Suppressor macrophage treated with lipopolysaccharide for 4 hours (primary cell): ENCODE measurements at regions not wholly inside any gene's neighbourhood (a gene's known extent, or its start where the extent isn't known, plus 50 kb on each side); places are given as distances from the start of the nearest gene placed in this dataset.

ENCODE experiments used
- DNase-seq: peaks from one replicate; pipeline ENCODE4 v3.0.0-alpha.2; 2020

DNA sequence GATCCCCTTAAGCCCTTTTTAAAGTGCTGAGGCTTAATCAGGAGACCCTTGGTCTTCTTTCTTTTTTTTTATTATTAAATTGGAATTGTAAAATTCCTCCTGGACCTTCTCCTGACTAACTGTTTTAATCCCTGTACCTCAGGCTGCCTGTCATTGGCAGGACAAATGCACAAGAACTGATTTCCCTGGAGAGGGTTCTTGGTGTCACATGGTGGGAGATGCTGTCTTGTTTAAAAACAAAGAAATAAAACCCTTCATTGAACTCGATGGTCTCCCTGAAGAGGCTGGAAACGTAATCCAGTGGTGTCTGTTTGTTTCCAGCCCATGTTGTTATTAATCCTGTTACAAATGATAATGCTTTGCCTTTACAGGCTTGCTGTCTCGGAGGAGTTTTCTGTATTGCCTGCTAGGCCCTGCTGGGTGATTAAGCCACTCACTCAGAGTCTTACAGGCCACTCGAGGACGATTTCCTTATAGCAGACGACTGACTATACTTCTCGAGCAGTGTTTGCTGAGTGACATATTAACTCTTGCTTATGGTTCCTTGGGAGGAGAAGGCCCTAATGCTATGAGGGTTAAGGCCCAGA is 100.5 kb upstream of the MGAT5 start:
- DNase-seq = no peak

DNA sequence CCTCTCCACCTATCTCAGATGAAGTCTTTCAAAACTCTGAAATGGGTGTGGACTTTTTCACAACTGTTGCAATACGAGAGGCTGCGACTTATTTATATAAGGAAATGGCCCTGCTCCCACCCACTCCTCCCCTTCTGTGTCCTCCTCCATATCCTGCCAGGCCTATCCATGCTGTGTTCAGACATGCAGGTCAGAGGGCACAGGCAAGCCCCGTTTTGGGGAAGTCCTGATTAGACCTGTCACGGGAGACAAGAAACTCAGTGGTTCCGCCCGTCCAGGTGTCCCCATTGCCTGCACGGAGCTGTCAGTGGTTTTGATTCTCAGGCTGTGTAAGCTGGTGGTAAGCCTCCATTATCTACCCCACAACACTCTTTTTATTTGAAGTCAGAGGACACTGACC is 99.6 kb upstream of the MGAT5 start:
- peak; percentile 46 for DNase-seq

DNA sequence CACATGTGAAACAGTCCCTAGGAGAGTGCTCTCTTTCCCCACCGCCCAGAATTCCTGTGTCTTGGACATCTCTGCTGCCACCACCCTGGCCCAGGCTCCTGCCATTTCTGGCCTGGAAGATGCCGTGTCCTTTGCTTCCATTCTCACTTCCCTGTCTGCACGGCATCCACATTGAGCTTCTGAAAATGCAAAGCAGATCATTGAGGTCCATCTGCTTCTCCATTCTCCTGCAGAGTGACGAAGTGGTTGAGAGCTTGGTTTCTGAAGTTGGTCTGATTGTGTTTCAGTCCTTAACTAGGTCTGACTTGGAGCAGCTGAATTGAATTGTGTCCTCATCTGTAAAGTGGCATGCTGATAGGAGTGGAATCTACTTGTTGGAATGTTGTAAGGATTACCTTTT is 98.7 kb upstream of the MGAT5 start:
- peak; percentile 65 for DNase-seq

DNA sequence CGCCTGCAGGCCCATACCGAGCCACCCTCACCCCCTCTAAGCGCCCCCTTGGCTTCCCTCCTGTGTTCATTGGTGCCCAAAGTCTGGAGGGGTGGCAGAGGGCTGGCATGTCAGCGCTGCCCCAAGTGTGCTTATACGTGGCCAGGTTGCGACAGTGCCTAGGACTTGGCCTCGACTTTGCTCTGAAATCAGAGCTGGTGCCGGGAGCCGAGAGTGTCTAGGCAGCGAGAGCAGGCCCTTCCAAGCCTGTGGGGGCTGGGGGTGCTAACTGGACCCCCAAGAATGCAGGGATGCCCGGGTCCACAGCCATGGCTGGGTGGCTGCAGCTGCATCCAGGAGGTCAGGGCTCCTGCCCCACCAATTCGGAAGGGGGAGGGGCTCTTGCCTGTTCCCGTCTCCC is 95.6 kb upstream of the MGAT5 start:
- DNase-seq = no peak

DNA sequence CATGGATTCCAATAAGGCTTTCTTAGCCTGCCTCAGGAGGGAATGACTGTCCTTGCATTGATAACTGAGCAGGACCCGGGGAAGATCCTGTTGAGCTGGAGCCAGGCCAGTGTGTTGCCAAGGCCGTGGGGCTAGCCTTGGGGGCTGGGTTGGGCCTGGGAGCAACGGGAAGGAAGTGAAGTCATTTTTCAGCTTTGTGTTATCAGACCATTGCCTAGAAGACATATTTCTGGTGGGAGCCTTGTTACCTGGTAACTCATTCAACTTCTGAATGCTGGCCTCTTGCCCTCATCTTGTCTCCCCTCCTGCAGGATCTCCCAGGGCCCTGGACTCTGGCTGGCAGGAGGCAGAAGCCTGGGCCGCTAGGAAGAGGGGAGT is 92.7 kb upstream of the MGAT5 start:
- DNase-seq = peak; percentile 31

DNA sequence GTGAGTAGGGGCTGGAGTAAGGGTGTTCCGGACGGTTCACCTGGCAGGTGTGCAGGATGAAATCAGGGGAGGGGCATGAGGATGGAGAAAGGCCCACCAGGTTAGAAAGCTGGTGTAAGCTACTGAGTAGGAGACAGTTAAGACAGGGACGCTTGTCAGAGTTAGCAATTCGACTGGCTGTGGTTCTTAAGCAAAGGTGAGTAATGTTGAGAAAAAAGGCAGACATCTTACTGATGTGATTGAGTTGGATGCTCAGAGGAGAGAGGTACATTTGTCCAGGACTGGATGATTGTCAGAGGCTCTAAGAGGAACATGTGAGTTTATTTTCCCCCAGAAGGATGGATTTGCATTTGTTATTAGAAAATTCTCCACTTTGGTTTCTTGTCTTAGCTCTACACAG is 90.5 kb upstream of the MGAT5 start:
- DNase-seq = no peak

DNA sequence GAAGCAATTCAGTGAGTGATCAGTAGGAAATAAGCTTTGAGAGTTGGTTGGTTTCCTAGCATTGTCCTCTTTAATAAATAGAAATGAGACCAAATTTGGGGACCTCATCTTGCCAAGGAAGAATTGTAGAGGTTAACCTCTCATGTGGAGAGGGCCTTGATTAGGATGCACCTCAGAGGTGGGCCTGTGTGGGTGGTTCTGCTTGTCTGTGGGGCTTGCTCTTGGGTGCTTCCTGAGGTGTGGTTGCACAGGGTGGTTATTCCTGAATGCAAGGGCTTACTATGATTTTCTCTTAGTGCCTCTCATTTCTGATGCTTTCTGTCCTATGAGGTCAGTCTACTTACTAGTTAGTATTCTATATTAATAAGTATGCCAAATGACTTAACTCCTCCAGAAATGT is 89.6 kb upstream of the MGAT5 start:
- DNase-seq = no peak

DNA sequence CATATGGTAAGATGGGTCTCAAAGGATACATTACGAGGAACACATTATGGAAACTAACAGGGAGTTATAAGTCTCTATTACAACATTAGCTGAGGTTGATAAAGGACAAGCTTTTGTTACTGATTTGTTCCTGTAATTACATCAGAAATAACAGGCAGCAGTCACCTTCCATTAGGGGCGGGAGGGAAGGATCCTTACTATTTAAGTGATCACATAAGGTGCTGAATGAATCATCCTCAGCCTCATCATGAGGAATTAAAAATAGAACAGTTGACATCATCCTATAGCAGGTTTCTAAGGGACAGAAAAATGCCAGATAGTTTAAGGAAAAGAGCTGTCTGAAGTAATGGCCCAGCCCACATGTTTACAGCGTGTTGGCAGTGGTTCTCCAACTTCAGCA is 86.9 kb upstream of the MGAT5 start:
- DNase-seq = peak; percentile 9

DNA sequence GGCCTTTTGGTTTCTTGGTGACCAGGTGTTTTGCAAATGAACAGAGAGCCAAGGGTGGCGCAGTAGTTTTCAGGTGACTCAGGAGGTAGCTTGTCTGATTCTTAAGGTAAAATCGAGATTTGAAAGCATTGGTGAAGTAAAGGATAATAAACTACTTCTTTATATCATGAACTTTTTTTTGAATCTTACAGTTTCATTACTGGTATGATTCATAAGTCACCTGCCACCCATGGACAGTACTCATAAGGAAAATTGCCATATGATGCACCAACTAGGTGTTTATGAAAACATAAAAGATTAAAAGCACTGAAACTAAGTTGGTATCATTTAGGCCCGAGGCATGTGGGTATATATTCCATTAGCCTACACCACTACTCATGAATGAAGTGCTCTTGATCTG is 84.1 kb upstream of the MGAT5 start:
- DNase-seq = no peak

DNA sequence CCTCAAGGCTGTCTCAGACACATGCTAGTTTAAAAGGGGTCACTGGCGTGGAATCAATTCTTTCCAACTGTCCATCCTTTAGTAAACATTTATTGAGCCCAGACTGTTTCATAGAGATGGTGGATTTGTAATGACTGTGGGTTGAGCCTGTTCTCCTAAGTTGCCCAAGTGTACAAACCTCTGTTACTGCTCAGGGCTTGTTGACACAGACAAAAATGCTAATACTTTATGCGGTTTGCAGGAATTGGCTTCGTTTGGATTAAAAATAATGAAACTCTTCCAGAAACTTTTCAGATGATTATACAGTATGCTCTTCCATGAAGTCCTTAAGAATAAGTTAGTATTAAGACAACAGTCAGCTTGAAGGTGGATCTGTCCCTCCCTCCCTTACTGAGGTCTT is 83.6 kb upstream of the MGAT5 start:
- no peak for DNase-seq

DNA sequence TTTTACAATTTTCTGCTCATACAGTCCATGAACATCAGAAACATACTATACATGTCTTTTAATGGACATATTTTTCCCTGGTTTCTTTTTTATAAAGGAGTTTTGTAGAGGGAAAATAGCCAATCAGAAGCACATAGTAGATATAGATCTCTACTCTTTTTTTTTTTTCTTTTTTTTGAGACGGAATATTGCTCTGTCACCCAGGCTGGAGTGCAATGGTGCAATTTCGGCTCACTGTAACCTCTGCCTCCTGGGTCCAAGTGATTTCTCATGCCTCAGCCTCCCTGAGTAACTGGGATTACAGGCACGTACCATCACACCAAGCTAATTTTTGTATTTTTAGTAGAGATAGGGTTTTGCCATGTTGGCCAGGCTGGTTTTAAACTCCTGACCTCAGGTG is 83.2 kb upstream of the MGAT5 start:
- DNase-seq = no peak

DNA sequence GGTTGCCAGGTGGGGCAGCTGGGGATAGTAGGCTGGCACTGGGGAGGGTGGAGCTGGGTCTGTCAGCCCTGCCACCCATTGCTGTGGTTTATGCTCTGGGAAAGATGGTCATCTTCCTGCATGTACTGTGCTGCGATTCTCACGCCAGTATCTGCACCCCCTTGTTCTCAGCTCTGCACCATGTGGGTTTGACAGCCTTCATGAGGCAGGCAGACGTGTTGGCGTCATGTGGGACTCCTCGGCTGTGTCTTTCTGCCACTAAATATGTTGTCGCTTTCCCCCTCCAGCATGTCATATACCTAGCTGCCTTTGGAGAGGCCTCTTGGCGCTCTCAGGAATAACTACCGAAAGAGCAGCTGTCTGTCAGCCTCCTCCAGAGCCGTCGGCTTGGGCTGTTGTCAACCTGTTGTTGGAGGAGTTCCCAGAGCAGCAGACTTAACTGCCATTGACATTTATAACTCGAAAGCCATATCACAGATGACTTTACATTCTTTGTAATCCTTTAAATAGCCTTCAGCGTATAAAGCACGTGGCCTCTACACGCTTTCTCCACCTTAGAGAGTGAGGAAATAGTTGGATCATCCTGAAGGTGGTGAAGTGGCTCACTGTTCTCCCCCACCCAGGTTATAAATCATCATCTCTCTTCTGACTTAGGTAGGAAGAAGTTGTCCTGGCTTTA is 80.4 kb upstream of the MGAT5 start:
- no peak for DNase-seq

DNA sequence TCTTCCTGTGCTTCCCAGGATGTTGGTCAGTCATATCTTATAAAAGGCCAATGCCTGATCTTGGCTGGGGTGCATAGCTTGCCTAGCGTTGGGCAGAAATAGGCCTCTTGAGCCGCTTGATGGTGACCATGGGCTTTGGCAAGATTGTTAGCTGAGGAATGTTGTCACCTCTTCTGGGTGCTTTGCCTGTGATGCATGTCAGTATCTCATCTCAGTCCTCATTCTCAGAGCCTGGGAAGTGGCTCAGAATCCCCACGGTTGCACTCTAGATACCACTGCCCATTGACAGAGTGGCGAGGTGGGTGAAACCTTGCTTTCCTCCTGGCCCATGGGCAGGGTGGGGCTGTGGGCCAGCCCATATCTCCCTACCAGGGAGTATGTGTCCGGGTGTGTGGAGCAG is 79.2 kb upstream of the MGAT5 start:
- no peak for DNase-seq

DNA sequence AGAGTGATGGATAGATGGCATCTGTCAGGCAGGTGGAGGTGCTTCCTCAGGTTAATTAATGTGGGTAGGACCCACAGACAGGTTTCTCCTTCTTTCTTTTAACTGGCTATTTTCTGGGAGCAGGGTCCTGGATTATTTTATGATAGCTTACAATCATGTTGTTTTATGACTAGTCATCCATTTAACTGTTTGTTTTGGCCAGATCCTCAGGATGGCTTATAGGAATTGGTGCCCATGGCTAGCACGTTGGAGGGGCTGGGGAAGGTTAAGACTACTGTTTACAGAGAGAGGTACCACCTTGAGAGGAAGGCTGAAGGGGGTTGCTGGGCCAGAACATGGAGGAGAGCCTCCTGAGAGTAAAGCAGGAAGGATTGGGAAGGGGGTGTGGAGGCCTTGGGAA is 78.0 kb upstream of the MGAT5 start:
- no peak for DNase-seq

DNA sequence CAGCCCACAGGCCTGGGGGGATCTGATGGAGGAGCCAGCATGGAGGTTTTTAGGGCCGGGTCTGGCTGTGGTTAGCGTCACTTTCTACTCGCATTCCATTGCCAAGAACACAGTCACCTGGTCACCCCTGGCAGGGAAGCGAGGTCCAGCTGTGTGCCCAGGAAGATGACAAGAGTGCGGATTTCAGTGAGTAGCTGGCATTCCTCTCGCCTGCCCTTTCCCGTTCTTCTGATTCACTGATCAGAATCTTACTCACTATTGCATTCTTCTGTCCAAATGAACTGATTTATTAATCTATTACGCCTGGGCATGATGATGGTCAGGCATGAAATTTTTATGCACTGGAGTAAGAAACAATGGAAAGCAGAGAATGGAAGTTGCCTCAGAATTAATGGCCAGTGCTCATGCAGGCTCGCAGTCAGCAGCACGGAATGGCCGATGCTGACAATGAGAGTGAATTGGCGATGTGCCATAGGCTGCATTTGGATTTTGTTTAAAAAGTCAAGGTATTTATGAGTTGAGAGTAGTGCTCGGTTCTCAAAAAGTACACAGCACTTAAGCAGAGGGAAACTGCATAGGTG is 76.4 kb upstream of the MGAT5 start:
- DNase-seq = no peak

DNA sequence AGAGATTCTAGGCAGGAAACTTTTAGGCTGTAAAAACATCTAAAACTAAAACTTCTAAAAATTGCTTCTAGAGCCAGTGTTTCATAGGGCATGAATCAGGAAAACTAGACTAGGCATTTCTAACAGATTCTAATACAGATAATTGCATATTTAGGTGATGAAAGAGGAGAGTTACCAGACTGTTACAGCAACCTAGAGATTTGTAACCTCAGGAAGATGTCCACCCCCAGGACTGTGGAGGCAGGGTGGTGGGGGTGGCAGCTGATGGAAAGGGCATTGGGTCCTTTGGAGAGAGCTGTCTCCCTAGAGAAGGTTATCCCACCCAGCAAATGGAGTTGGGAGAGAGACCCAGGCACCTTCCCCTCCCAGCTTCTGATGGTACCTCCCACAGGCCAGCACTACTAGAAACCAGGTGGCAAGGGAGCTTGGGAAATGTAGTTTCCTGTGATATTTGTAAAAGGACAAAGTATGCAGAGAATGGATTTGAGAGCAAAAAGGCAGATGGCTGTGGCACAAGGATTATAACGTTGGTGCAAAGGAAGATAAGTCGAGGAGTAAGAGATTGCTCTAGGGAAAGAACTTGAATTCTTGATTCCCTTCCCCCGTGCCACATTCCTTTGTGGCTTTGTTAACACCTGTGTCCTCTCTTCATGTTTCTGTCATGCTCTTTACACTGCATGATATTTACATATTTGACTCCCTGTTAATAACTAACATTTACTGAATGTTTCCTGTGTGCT is 75.6 kb upstream of the MGAT5 start:
- no peak for DNase-seq

DNA sequence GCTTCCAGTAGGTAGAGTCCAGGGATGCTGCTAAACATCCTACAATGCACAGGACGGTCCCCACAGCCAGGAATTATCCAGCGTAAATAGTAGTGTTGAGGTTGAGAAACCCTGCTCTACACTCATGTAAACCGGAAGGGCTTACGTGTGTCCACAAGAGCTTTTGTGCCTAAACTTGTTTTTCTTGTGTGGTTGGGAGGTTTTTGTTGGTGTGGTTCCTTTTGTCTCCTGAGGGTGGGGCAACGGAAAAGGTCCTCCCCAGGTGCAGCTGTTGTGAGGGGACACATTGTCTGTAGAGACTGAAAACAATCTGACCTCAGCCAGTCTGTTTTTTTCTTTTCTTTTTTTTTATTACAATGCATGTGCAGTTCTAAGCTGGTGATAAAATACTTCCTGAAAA is 72.7 kb upstream of the MGAT5 start:
- DNase-seq = no peak

DNA sequence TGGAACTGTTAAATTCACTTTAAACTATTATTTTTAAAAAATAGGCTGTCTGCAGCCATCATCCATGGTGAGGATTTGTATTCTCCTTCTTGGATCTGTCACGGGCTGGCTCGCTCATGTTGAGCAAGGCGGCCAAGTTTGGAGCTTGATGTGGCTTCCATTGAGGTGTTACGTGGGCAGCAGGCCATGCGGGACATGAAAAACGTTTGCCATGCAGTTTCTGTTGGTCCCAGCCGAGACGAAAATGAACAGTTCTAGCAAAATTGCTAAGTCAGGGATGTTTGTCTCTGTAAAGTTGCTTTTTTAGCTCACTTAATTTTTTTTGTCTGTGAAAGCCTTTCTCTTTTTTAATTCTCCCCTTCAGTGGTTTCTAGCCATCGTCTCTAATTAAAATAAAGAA is 70.2 kb upstream of the MGAT5 start:
- no peak for DNase-seq

DNA sequence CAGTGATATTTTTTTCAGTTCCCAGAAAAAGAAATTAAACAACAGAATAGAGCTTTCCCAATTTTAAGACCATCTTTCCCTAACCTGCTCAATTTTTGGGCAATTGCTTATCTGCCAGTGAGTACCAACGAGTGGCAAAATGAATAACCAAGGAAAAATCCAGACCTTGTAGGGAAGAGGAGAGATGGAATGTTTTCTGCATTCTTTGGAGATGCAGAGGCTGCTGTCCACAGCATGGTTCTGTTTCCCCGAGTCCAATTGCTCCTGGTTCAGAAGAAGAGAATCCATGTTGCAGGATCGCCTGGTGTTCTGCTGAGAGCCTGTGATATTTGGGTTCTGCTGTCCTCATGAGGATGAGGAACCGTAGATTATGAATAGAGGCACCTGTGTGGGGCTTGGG is 68.2 kb upstream of the MGAT5 start:
- DNase-seq = no peak

DNA sequence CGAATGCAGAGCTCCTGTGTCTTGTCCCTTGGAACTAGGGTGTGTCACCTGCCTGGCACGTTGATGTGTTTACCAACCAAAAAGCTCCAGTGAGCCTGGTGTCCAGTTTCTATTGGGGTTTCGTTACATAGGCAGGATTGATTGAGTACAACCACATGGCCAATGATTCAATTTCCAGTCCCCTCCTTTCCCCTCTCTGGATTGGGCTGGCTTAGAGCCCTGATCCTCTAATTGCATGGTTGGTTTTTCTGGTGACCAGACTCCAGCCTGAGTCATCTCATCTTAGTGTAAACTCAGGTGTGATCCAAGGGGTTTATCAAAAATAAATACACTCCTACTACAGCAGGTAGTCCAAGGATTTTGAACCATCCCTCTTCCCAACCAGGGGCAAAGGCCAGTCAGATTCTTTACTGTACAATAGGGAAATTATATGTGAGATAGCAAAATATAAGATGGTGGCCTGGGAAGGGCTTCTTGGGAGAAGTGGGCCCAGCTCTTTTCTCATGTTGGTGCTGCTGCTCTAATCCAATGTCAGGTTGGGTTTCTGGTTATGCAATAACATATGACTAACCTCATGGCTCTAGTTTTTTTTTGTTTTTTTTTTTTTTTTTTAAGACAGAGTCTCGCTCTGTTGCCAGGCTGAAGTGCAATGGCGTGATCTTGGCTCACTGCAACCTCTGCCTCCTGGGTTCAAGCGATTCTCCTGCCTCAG is 64.7 kb upstream of the MGAT5 start:
- DNase-seq = peak; percentile 39

DNA sequence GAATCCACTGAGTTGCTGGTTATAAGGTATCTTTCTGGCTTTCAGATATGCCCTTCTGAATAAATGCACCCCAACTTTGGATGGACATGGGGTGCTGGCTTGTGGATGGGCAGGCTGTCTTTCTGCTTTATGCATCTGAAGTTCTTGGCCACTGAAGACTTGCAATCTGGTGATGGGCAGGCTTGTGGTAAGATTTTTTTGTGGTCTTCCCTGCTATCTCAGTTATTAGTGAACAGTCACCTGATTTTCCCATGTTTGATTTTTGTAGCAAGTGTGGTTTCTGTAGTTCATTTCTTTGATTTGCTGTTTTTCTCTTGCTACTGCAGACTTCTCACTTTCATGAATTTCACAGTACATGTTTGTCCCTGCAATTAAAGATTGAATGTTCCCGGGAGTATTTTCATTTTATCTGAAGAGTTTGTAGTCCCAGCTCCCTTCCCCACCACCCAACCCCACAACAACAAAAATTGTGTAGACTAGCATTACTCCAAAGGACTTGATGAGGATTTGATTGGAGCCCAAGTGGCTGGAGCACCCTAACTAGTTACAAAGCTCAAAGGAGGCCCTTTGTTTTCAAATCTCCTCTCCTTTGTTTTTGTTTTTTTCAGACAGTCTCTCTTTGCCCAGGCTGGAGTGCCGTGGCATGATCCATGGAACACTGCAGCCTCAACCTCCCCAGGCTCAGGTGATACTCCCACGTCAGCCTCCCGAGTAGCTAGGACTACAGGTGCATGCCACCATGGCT is 63.6 kb upstream of the MGAT5 start:
- DNase-seq = no peak

DNA sequence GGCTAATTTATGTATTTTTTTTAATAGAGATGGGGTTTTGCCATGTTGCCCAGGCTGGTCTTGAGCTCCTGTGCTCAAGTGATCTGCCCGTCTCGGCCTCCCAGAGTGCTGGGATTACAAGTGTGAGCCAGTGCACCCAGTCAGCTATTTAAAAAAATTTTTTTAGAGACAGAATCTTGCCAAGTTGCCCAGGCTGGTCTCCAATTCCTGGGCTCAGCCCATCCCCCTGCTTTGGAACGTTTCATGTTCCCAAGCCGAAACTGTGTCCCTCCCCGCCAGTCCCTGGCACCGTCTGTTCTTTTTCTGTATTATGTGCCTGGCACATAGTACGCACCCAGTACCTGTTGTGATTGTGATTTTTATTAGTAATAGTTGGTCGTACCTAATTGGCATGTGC is 63.1 kb upstream of the MGAT5 start:
- DNase-seq = no peak

DNA sequence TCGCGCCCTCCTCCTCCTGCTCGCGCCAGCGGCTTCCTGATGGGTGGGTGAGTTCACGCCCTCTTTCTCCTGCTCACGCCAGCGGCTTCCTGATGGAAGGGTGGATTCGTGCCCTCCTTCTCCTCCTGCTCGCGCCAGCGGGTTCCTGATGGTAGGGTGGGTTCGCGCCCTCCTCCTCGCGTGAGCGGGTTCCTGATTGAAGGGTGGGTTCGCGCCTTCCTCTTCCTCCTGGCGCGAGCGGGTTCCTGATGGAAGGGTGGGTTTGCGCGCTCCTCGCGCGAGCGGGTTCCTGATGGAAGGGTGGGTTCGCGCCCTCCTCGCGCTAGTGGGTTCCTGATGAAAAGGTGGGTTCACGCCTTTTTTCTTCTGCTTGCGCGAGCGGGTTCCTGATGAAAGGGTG is 62.0 kb upstream of the MGAT5 start:
- DNase-seq = no peak
